K562 (cell line): ENCODE measurements at regions not wholly inside any gene's neighbourhood (a gene's known extent, or its start where the extent isn't known, plus 50 kb on each side); places are given as distances from the start of the nearest gene placed in this dataset.

Source experiments
- CREB3L1 ChIP-seq: fragments of 450-650 bp; IDR thresholded peaks from 2 replicates; pipeline ENCODE4 v1.6.1; 2014; ENCODE audit warnings: low read depth, mild to moderate bottlenecking, moderate library complexity, borderline replicate concordance
- CXXC5 ChIP-seq: fragments of 250-450 bp; sonication (Bioruptor Pico); IDR thresholded peaks from 2 replicates; pipeline ENCODE4 v1.8.0; 2022; ENCODE audit warnings: inconsistent platforms, mild to moderate bottlenecking, moderate library complexity
- HDAC8 ChIP-seq: fragments of 450-650 bp; IDR thresholded peaks from 2 replicates; pipeline ENCODE4 v1.6.1; 2016; ENCODE audit warnings: mild to moderate bottlenecking, missing genetic modification characterization, moderate library complexity, missing compliant biosample characterization
- KDM5B ChIP-seq: fragments of 200-600 bp; sonication (generic); IDR thresholded peaks from 2 replicates; pipeline ENCODE4 v1.6.1; 2012; ENCODE audit warnings: low read depth, mild to moderate bottlenecking, moderate library complexity, low read length, control low read depth, inconsistent platforms; ENCODE audit not compliant: insufficient replicate concordance
- MTF1 ChIP-seq: fragments of 250-450 bp; sonication (Bioruptor Pico); IDR thresholded peaks from 2 replicates; pipeline ENCODE4 v1.9.0; 2021; ENCODE audit warnings: moderate library complexity, mild to moderate bottlenecking, inconsistent platforms, borderline replicate concordance
- NR3C1 ChIP-seq: sonication (generic); formaldehyde crosslinking; IDR thresholded peaks from 2 replicates; pipeline ENCODE4 v1.8.1; 2022; ENCODE audit warnings: missing genetic modification reagents
- NR4A1 ChIP-seq, 2 experiments: fragments of 250-450 bp in 1 of 2; fragments of 450-650 bp in 1 of 2; sonication (Bioruptor Pico) in 1 of 2; IDR thresholded peaks; 2 replicates each; pipeline versions ENCODE4 v1.4.0 to v1.6.1; 2016 to 2020; ENCODE audit warnings: mild to moderate bottlenecking in 2 of 2, missing compliant biosample characterization in 1 of 2, missing genetic modification characterization in 1 of 2, moderate library complexity in 1 of 2
- RBM39 ChIP-seq: fragments of 200-400 bp; formaldehyde crosslinking; optimal IDR thresholded peaks from 2 replicates; pipeline ENCODE3; 2018; ENCODE audit warnings: low read depth, low read length
- SMARCA5 ChIP-seq: fragments of 450-650 bp; IDR thresholded peaks from 2 replicates; pipeline ENCODE4 v1.6.1; 2016
- ZKSCAN3 ChIP-seq: fragments of 250-450 bp; sonication (Bioruptor Pico); IDR thresholded peaks from 2 replicates; pipeline ENCODE4 v1.4.0; 2020
- ZNF592 ChIP-seq: fragments of 450-650 bp; IDR thresholded peaks from 2 replicates; pipeline ENCODE4 v1.6.1; 2017; ENCODE audit warnings: antibody characterized with exemption, mild to moderate bottlenecking
- TF ChIP-seq, protein P1 (sequence below), 2 experiments: fragments of 450-650 bp; IDR thresholded peaks; 2 replicates each; pipeline ENCODE4 v1.6.1; 2016; ENCODE audit warnings: mild to moderate bottlenecking in 2 of 2, borderline replicate concordance in 1 of 2, low read depth in 1 of 2, moderate library complexity in 1 of 2

DNA sequence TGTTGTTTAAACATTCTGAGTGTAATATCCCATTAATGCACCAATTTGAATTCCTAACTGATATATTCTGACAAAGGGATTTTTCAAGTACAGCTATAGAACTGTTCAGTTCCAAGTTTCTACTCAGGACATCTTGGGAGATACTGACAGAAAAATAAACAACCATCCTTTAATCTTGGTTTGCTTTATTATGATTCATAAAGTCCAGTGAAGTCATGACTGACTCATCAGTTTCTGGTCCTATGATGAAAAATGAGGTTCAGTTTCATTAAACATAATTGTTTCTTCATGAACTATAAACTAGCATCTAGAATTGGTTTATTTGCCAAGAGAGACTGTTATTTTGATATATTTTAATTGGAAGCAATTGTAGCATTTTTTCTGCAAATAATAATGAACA, 896.2 kb downstream of the CCDC85A start (continued):
- TF ChIP-seq, protein P1, sequence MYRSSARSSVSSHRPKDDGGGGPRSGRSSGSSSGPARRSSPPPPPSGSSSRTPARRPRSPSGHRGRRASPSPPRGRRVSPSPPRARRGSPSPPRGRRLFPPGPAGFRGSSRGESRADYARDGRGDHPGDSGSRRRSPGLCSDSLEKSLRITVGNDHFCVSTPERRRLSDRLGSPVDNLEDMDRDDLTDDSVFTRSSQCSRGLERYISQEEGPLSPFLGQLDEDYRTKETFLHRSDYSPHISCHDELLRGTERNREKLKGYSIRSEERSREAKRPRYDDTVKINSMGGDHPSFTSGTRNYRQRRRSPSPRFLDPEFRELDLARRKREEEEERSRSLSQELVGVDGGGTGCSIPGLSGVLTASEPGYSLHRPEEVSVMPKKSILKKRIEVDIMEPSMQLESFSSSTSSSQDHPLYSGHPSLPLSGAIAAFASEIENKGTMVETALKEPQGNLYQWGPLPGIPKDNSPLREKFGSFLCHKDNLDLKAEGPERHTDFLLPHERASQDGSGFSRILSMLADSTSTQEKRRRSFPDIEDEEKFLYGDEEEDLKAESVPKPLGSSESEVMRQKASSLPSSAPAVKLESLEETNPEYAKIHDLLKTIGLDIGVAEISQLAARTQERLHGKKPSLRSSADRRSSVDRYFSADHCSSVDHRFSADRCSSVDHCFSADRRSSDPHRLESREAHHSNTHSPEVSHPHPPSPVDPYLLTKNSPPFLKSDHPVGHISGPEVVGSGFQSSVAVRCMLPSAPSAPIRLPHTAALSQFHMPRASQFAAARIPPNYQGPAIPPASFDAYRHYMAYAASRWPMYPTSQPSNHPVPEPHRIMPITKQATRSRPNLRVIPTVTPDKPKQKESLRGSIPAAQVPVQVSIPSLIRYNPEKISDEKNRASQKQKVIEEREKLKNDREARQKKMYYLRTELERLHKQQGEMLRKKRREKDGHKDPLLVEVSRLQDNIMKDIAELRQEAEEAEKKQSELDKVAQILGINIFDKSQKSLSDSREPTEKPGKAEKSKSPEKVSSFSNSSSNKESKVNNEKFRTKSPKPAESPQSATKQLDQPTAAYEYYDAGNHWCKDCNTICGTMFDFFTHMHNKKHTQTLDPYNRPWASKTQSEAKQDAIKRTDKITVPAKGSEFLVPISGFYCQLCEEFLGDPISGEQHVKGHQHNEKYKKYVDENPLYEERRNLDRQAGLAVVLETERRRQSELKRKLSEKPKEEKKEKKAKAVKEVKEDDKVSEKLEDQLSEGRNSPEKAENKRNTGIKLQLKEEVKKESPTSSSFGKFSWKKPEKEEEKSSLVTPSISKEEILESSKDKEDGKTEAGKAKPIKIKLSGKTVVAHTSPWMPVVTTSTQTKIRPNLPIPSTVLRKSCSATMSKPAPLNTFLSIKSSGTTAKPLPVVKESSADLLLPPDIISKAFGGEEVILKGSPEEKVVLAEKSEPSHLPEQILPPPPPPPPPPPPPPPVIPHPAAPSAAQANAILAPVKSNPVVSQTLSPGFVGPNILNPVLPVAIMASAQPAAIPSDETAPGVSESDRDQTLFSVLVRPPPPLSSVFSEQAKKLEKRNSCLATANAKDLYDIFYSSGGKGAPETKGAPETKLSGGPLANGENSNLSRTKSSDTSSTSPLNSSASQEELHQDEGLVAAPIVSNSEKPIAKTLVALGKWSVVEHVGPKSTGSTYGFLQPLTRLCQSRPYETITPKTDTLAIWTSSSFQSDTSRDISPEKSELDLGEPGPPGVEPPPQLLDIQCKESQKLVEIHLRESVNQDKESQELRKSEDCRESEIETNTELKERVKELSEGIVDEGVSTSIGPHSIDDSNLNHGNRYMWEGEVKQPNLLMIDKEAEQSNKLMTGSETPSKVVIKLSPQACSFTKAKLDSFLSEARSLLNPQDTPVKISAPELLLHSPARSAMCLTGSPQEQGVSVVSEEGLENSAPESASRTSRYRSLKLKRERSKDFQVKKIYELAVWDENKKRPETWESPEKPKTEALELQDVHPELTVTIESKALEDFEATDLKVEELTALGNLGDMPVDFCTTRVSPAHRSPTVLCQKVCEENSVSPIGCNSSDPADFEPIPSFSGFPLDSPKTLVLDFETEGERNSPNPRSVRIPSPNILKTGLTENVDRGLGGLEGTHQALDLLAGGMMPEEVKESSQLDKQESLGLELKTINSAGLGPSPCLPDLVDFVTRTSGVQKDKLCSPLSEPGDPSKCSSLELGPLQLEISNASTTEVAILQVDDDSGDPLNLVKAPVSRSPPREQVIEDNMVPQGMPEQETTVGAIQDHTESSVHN (IDR thresholded peaks at IDR 0.05; ENCODE audit: borderline replicate concordance in 1 of 2, low read depth in 1 of 2): no peak
- TF ChIP-seq ZKSCAN3 (CRISPR knock-in tag) (no peak), CXXC5 (CRISPR knock-in tag) (no peak), NR3C1 (CRISPR knock-in tag) (no peak), KDM5B (no peak), MTF1 (CRISPR knock-in tag) (no peak), NR4A1 (CRISPR knock-in tag; IDR thresholded peaks at IDR 0.05) (no peak), NR4A1 (tag; IDR thresholded peaks at IDR 0.05) (no peak), CREB3L1 (no peak), SMARCA5 (no peak), RBM39 (no peak), HDAC8 (tag) (no peak), ZNF592 (no peak)
